Trophoblast cell (in vitro differentiated cells and primary cell): ENCODE measurements at regions not wholly inside any gene's neighbourhood (a gene's known extent, or its start where the extent isn't known, plus 50 kb on each side); places are given as distances from the start of the nearest gene placed in this dataset.
A peak's percentile ranks its signal among the peaks of the same experiment; 100 is the strongest.

Experiments
- DNase-seq, 2 donors: peaks; one replicate each; pipeline ENCODE4 v3.0.0-alpha.2; 2016
- H2AFZ ChIP-seq: 2 replicates; pipeline ENCODE4 v1.6.1; 2013; ENCODE audit warnings: low read length, moderate library complexity, mild to moderate bottlenecking; ENCODE audit not compliant: insufficient read depth, poor library complexity
- H2AK5ac ChIP-seq: 2 replicates; pipeline ENCODE4 v1.6.1; 2013; ENCODE audit warnings: mild to moderate bottlenecking, low read length
- H2BK120ac ChIP-seq: 2 replicates; pipeline ENCODE4 v1.6.1; 2013; ENCODE audit warnings: low read length, mild to moderate bottlenecking, moderate library complexity; ENCODE audit not compliant: insufficient read depth, poor library complexity
- H2BK12ac ChIP-seq: 2 replicates; pipeline ENCODE4 v1.6.1; 2013; ENCODE audit warnings: mild to moderate bottlenecking, low read length, moderate library complexity
- H2BK5ac ChIP-seq: 2 replicates; pipeline ENCODE4 v1.6.1; 2013; ENCODE audit warnings: low read length, low read depth, moderate library complexity, mild to moderate bottlenecking; ENCODE audit not compliant: poor library complexity
- H3K14ac ChIP-seq: 2 replicates; pipeline ENCODE4 v1.6.1; 2013; ENCODE audit warnings: mild to moderate bottlenecking, low read length
- H3K18ac ChIP-seq: 2 replicates; pipeline ENCODE4 v1.6.1; 2013; ENCODE audit warnings: mild to moderate bottlenecking, low read length
- H3K23ac ChIP-seq: 2 replicates; pipeline ENCODE4 v1.6.1; 2013; ENCODE audit warnings: low read length
- H3K27ac ChIP-seq: 2 replicates; pipeline ENCODE4 v1.5.1; 2013; ENCODE audit warnings: low read depth, mild to moderate bottlenecking, inconsistent platforms, low read length, moderate library complexity
- H3K27me3 ChIP-seq: 2 replicates; pipeline ENCODE4 v1.6.1; 2013; ENCODE audit warnings: inconsistent platforms, mild to moderate bottlenecking, low read length, moderate library complexity; ENCODE audit not compliant: insufficient read depth
- H3K36me3 ChIP-seq, 2 experiments: 1 replicate in 1 of 2; 2 replicates in 1 of 2; pipeline ENCODE4 v1.6.1; 2013; ENCODE audit warnings: low read length in 2 of 2, mild to moderate bottlenecking in 2 of 2, moderate library complexity in 1 of 2; ENCODE audit not compliant: insufficient read depth in 2 of 2, control insufficient read depth in 1 of 2
- H3K4ac ChIP-seq: 2 replicates; pipeline ENCODE4 v1.6.1; 2013; ENCODE audit warnings: low read depth, mild to moderate bottlenecking, low read length, moderate library complexity
- H3K4me1 ChIP-seq, 2 experiments: 1 replicate in 1 of 2; 2 replicates in 1 of 2; pipeline ENCODE4 v1.6.1; 2013; ENCODE audit warnings: low read length in 2 of 2, mild to moderate bottlenecking in 2 of 2, moderate library complexity in 1 of 2; ENCODE audit not compliant: insufficient read depth in 2 of 2, control insufficient read depth in 1 of 2
- H3K4me2 ChIP-seq: 2 replicates; pipeline ENCODE4 v1.6.1; 2013; ENCODE audit warnings: inconsistent platforms, mild to moderate bottlenecking, low read length, moderate library complexity
- H3K4me3 ChIP-seq: 2 replicates; pipeline ENCODE4 v1.5.1; 2013; ENCODE audit warnings: mild to moderate bottlenecking, low read depth, low read length, inconsistent platforms
- H3K79me1 ChIP-seq: one replicate; pipeline ENCODE4 v1.6.1; 2013; ENCODE audit warnings: low read length
- H3K79me2 ChIP-seq: 2 replicates; pipeline ENCODE4 v1.6.1; 2013; ENCODE audit warnings: low read length, mild to moderate bottlenecking; ENCODE audit not compliant: control insufficient read depth, insufficient read depth, poor library complexity
- H3K9ac ChIP-seq: 2 replicates; pipeline ENCODE4 v1.6.1; 2013; ENCODE audit warnings: mild to moderate bottlenecking, low read length
- H3K9me3 ChIP-seq: 2 replicates; pipeline ENCODE4 v1.6.1; 2013; ENCODE audit warnings: low read depth, mild to moderate bottlenecking, control low read depth, inconsistent platforms, low read length; ENCODE audit not compliant: insufficient read depth
- H4K12ac ChIP-seq: 2 replicates; pipeline ENCODE4 v1.6.1; 2013; ENCODE audit warnings: low read depth, mild to moderate bottlenecking, low read length, moderate library complexity
- H4K8ac ChIP-seq: 2 replicates; pipeline ENCODE4 v1.6.1; 2013; ENCODE audit warnings: low read depth, mild to moderate bottlenecking, low read length, moderate library complexity
- H4K91ac ChIP-seq: one replicate; pipeline ENCODE4 v1.6.1; 2013; ENCODE audit warnings: low read depth, mild to moderate bottlenecking, low read length, moderate library complexity
- WGBS: extraction: QIAGEN DNeasy Blood & Tissue Kit; methylation state at CpG from one replicate; pipeline ENCODE4 v1.1.7; 2013; ENCODE audit warnings: missing lambda C conversion rate; ENCODE audit not compliant: insufficient read length, insufficient coverage; ENCODE audit errors: extremely low coverage; 5-methylcytosine and 5-hydroxymethylcytosine counted together

DNA sequence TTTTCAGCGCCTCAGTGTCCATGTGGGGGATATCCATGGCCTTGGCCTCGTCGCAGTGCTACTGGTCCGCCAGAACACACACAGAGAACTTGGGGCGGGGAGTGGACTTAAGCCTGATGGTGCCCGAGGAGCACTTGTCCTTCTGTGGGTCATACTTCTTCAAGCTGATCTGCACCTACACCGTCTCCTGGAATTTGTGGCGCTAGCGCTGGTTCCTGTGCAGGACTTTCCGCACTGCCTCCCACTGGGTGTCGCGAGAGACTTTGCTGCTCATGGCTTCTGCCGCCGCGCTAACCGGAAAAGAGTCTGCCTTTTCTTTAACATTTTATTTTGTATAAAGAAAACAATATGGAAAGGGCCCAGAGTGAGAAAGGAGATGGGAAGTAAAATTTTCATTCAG, 266.9 kb downstream of the COX7C start:
- Histone ChIP-seq H4K8ac (no peak overlapping the region), H3K36me3 (no peaks in the 10 kb centered on the region), H3K79me1 (peaks cover 8% of the 10 kb centered on the region), H3K4me3 (no peak overlapping the region), H3K4ac (no peak overlapping the region), H3K4me2 (no peak overlapping the region), H4K12ac (no peak overlapping the region), H3K4me1 (peaks cover 6 to 18% of the 10 kb centered on the region in 2 experiments), H2BK12ac (peak overlapping the region; percentile 76), H3K27me3 (no peaks in the 10 kb centered on the region), H3K79me2 (no peaks in the 10 kb centered on the region), H4K91ac (peak overlapping the region; percentile 68), H3K23ac (no peak overlapping the region), H2BK120ac (peak overlapping the region; percentile 60), H2AK5ac (peak overlapping the region; percentile 91), H3K9ac (no peak overlapping the region), H3K9me3 (no peaks in the 10 kb centered on the region), H2BK5ac (no peak overlapping the region), H3K14ac (peak overlapping the region; percentile 56), H2AFZ (no peak overlapping the region), H3K27ac (no peak overlapping the region), H3K18ac (no peak overlapping the region)
- DNase-seq, result no peak
- WGBS, result no CpG with 5 or more reads among the region's 16 CpGs

- no peak overlapping the region for H3K27ac ChIP-seq
- no peaks in the 10 kb centered on the region for H3K79me2 ChIP-seq
- no peak overlapping the region for H2BK120ac ChIP-seq
- no peak overlapping the region for H4K12ac ChIP-seq
- no peak overlapping the region for H4K8ac ChIP-seq
- WGBS, result no CpG with 5 or more reads among the region's 2 CpGs
- no peak overlapping the region for H2AK5ac ChIP-seq
- H4K91ac ChIP-seq, result no peak overlapping the region
- H3K18ac ChIP-seq, result no peak overlapping the region
- H3K14ac ChIP-seq, result no peak overlapping the region
- no peak overlapping the region for H3K23ac ChIP-seq
- no peak overlapping the region for H3K9ac ChIP-seq
- peaks cover 6 to 16% of the 10 kb centered on the region in 2 experiments for H3K4me1 ChIP-seq
- H3K27me3 ChIP-seq, result no peaks in the 10 kb centered on the region
- H3K4me3 ChIP-seq, result no peak overlapping the region
- H3K36me3 ChIP-seq, result no peaks in the 10 kb centered on the region
- peak; percentile 46 to 90 for DNase-seq
- H3K9me3 ChIP-seq, result no peaks in the 10 kb centered on the region
- peaks cover 8% of the 10 kb centered on the region for H3K79me1 ChIP-seq
- no peak overlapping the region for H3K4me2 ChIP-seq
- no peak overlapping the region for H2AFZ ChIP-seq
- no peak overlapping the region for H2BK12ac ChIP-seq
- H3K4ac ChIP-seq, result no peak overlapping the region
- H2BK5ac ChIP-seq, result no peak overlapping the region
Observed at GRCh38 chr5:86885011-86885410, 267.3 kb downstream of the COX7C start.

DNA sequence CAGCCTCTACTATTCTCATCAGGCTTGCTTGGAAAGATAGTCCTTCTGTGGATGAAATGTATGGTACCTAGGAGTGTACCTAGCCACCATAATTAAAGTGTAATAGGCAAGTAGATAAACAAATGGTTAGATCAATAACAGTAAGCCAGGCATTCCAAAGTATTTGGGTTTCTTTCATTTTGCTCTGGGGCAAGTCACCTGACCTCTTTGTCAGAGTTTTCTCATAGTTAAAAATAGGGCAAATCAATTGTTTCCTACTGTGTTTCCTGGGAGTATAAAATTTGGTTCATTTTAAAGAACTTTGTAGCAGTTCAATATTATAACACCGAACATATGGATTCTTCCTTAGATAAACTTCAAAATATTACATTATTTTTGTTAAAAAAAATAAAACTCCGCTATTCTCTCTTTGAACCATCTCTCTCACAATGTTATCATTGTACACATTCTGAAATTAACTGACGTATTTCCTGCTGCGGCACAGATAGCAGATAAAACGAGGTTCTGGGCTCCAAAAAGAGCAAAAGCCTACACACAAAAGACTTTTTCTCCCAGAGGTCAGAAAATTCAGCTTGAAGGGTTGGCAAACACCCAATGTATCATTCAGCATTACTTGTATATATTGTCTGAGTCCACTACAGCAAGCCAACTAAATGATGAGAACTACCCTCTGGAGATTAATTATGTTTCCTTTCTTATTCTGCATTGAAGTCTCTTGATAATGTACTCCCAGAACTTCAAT, 267.9 kb downstream of the COX7C start:
- no peak for DNase-seq

DNA sequence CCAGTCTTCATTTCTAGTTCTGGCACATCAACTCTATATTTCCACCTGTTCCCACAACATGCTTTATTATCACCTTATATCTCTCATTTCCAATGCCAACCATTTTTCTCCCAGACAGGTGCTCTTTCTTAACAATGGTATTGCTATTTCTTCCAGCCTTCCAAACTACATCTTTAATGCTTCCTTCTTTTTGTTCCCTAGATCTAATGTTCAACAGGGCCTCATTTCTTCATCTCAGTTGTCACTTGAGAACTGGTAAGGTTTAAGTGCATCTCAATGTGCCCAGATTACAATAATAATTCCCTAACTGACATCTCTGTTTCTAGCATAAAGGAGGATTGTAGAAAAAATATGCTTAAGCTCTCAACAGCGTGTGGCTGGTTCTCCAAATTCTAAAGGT, 272.6 kb downstream of the COX7C start:
- no peak overlapping the region for H3K4ac ChIP-seq
- H3K79me1 ChIP-seq, result no peaks in the 10 kb centered on the region
- no peak overlapping the region for H3K23ac ChIP-seq
- H2BK12ac ChIP-seq, result no peak overlapping the region
- H3K4me1 ChIP-seq, result no peaks in the 10 kb centered on the region
- DNase-seq, result no peak
- no peak overlapping the region for H3K14ac ChIP-seq
- H3K79me2 ChIP-seq, result no peaks in the 10 kb centered on the region
- no peak overlapping the region for H2BK5ac ChIP-seq
- H2BK120ac ChIP-seq, result no peak overlapping the region
- no peak overlapping the region for H3K4me3 ChIP-seq
- H4K8ac ChIP-seq, result no peak overlapping the region
- H2AFZ ChIP-seq, result no peak overlapping the region
- no peak overlapping the region for H3K18ac ChIP-seq
- no peak overlapping the region for H4K12ac ChIP-seq
- no peaks in the 10 kb centered on the region for H3K27me3 ChIP-seq
- H3K9ac ChIP-seq, result no peak overlapping the region
- no peaks in the 10 kb centered on the region for H3K9me3 ChIP-seq
- H3K36me3 ChIP-seq, result no peaks in the 10 kb centered on the region
- no peak overlapping the region for H2AK5ac ChIP-seq
- H4K91ac ChIP-seq, result no peak overlapping the region
- no peak overlapping the region for H3K27ac ChIP-seq
- no CpG with 5 or more reads among the region's 1 CpG for WGBS
- no peak overlapping the region for H3K4me2 ChIP-seq

More for the DNA sequence above, 267.9 kb downstream of the COX7C start:
- no peak overlapping the region for H2BK5ac ChIP-seq
- H3K9me3 ChIP-seq, result no peaks in the 10 kb centered on the region
- no peak overlapping the region for H2AFZ ChIP-seq
- no peak overlapping the region for H3K18ac ChIP-seq
- no peak overlapping the region for H4K8ac ChIP-seq
- no peak overlapping the region for H2BK12ac ChIP-seq
- WGBS, result no CpG with 5 or more reads among the region's 5 CpGs
- peaks cover 2% of the 10 kb centered on the region for H3K79me1 ChIP-seq
- H4K12ac ChIP-seq, result no peak overlapping the region
- no peaks in the 10 kb centered on the region for H3K36me3 ChIP-seq
- no peak overlapping the region for H2AK5ac ChIP-seq
- H3K4me3 ChIP-seq, result no peak overlapping the region
- no peak overlapping the region for H3K4me2 ChIP-seq
- H3K27me3 ChIP-seq, result no peaks in the 10 kb centered on the region
- no peaks in the 10 kb centered on the region for H3K79me2 ChIP-seq
- H3K4me1 ChIP-seq, result peaks cover 6 to 12% of the 10 kb centered on the region in 2 experiments
- no peak overlapping the region for H3K14ac ChIP-seq
- H3K4ac ChIP-seq, result no peak overlapping the region
- no peak overlapping the region for H3K9ac ChIP-seq
- no peak overlapping the region for H2BK120ac ChIP-seq
- no peak overlapping the region for H4K91ac ChIP-seq
- no peak overlapping the region for H3K27ac ChIP-seq
- no peak overlapping the region for H3K23ac ChIP-seq
